K562 (cell line): ENCODE measurements at regions not wholly inside any gene's neighbourhood (a gene's known extent, or its start where the extent isn't known, plus 50 kb on each side); places are given as distances from the start of the nearest gene placed in this dataset.

Source experiments
- BHLHE40 ChIP-seq: IDR thresholded peaks from 2 replicates; pipeline ENCODE4 v1.6.1; 2011; ENCODE audit warnings: low read length, improper control_type of control experiment
- CBFA2T3 ChIP-seq: fragments of 450-650 bp; IDR thresholded peaks from 2 replicates; pipeline ENCODE4 v1.6.1; 2017
- CEBPG ChIP-seq, 3 experiments: fragments of 200-800 bp in 1 of 3; sonication (Bioruptor generic) in 1 of 3; sonication (generic) in 1 of 3; formaldehyde crosslinking in 1 of 3; IDR thresholded peaks in 2 of 3; conservative IDR thresholded peaks in 1 of 3; 2 replicates each; pipeline versions ENCODE4 v1.6.1 to v1.8.0; 2016 to 2022; ENCODE audit warnings: missing compliant biosample characterization in 2 of 3, missing genetic modification characterization in 2 of 3, mild to moderate bottlenecking in 1 of 3, missing genetic modification reagents in 1 of 3
- DMBX1 ChIP-seq: fragments of 250-450 bp; sonication (Bioruptor Pico); IDR thresholded peaks from 2 replicates; pipeline ENCODE4 v1.8.0; 2022; ENCODE audit warnings: inconsistent platforms, mild to moderate bottlenecking, moderate library complexity, borderline replicate concordance
- FOXJ3 ChIP-seq: sonication (generic); formaldehyde crosslinking; IDR thresholded peaks from 2 replicates; pipeline ENCODE4 v1.4.0; 2020; ENCODE audit warnings: mild to moderate bottlenecking, missing genetic modification reagents
- FOXM1 ChIP-seq, 2 experiments: fragments of 450-650 bp in 1 of 2; sonication (generic) in 1 of 2; formaldehyde crosslinking in 1 of 2; IDR thresholded peaks; 2 replicates each; pipeline versions ENCODE4 v1.6.1 to v1.9.0; 2017 to 2022; ENCODE audit warnings: low read depth in 2 of 2, mild to moderate bottlenecking in 2 of 2, missing genetic modification reagents in 1 of 2, moderate library complexity in 1 of 2
- HDAC8 ChIP-seq: fragments of 450-650 bp; IDR thresholded peaks from 2 replicates; pipeline ENCODE4 v1.6.1; 2016; ENCODE audit warnings: mild to moderate bottlenecking, missing genetic modification characterization, moderate library complexity, missing compliant biosample characterization
- JUN ChIP-seq, 2 experiments: sonication (generic) in 1 of 2; formaldehyde crosslinking in 1 of 2; IDR thresholded peaks; 2 replicates each; pipeline versions ENCODE4 v1.6.1 to v1.8.0; 2012 to 2022; ENCODE audit warnings: borderline replicate concordance in 2 of 2, mild to moderate bottlenecking in 2 of 2, improper control_type of control experiment in 1 of 2, low read depth in 1 of 2, low read length in 1 of 2, missing genetic modification reagents in 1 of 2
- MTA1 ChIP-seq: fragments of 450-650 bp; IDR thresholded peaks from 2 replicates; pipeline ENCODE4 v1.6.1; 2017; ENCODE audit warnings: borderline replicate concordance
- POLR3A ChIP-seq: IDR thresholded peaks from 2 replicates; pipeline ENCODE4 v1.6.1; 2011; ENCODE audit warnings: borderline replicate concordance, mild to moderate bottlenecking, moderate library complexity; ENCODE audit not compliant: insufficient read length, insufficient read depth; ENCODE audit errors: extremely low read depth
- PURB ChIP-seq: sonication (generic); formaldehyde crosslinking; IDR thresholded peaks from 2 replicates; pipeline ENCODE4 v1.9.0; 2021; ENCODE audit warnings: low read depth, mild to moderate bottlenecking, missing genetic modification reagents
- RAD51 ChIP-seq: fragments of 450-650 bp; IDR thresholded peaks from 2 replicates; pipeline ENCODE4 v1.7.1; 2016; ENCODE audit warnings: low read depth, mild to moderate bottlenecking, borderline replicate concordance
- RCOR1 ChIP-seq, 2 experiments: IDR thresholded peaks; 2 replicates each; pipeline ENCODE4 v1.6.1; 2012; ENCODE audit warnings: low read depth in 2 of 2, low read length in 2 of 2, borderline replicate concordance in 1 of 2, improper control_type of control experiment in 1 of 2
- SNRNP70 ChIP-seq: fragments of 200-400 bp; formaldehyde crosslinking; optimal IDR thresholded peaks from 2 replicates; pipeline ENCODE3; 2017; ENCODE audit warnings: low read depth, low read length
- SP1 ChIP-seq: sonication (generic); formaldehyde crosslinking; IDR thresholded peaks from 2 replicates; pipeline ENCODE4 v1.8.1; 2022; ENCODE audit warnings: mild to moderate bottlenecking, missing genetic modification reagents
- TEAD1 ChIP-seq, 2 experiments: fragments of 450-650 bp in 1 of 2; sonication (generic) in 1 of 2; formaldehyde crosslinking; IDR thresholded peaks; 2 replicates each; pipeline versions ENCODE4 v1.4.0 to v1.8.0; 2020 to 2022; ENCODE audit warnings: mild to moderate bottlenecking in 2 of 2, missing genetic modification reagents in 1 of 2
- ZBTB43 ChIP-seq: sonication (generic); formaldehyde crosslinking; IDR thresholded peaks from 2 replicates; pipeline ENCODE4 v1.8.0; 2023; ENCODE audit warnings: mild to moderate bottlenecking, missing genetic modification reagents
- ZNF217 ChIP-seq: sonication (generic); formaldehyde crosslinking; IDR thresholded peaks from 2 replicates; pipeline ENCODE4 v1.8.0; 2022; ENCODE audit warnings: mild to moderate bottlenecking, missing genetic modification reagents
- ZNF24 ChIP-seq: fragments of 450-650 bp; IDR thresholded peaks from 2 replicates; pipeline ENCODE4 v1.6.1; 2016
- ZNF445 ChIP-seq: fragments of 250-450 bp; sonication (Bioruptor Pico); IDR thresholded peaks from 2 replicates; pipeline ENCODE4 v1.4.0; 2020; ENCODE audit warnings: low read depth, mild to moderate bottlenecking, moderate library complexity
- ZNF586 ChIP-seq: fragments of 450-650 bp; formaldehyde crosslinking; conservative IDR thresholded peaks from 2 replicates; pipeline ENCODE4 v1.4.0; 2020; ENCODE audit warnings: mild to moderate bottlenecking, moderate library complexity
- TF ChIP-seq, protein P1 (sequence below): fragments of 250-450 bp; sonication (Bioruptor Pico); IDR thresholded peaks from 2 replicates; pipeline ENCODE4 v1.4.0; 2020; ENCODE audit warnings: mild to moderate bottlenecking, moderate library complexity
- TF ChIP-seq, protein P2 (sequence below), 2 experiments: fragments of 200-800 bp in 1 of 2; sonication (Bioruptor generic) in 1 of 2; sonication (generic) in 1 of 2; formaldehyde crosslinking in 1 of 2; IDR thresholded peaks in 1 of 2; conservative IDR thresholded peaks in 1 of 2; 2 replicates each; pipeline versions ENCODE4 v1.5.0 to v1.6.1; 2016 to 2020; ENCODE audit warnings: missing compliant biosample characterization in 1 of 2, missing genetic modification characterization in 1 of 2, missing genetic modification reagents in 1 of 2

DNA sequence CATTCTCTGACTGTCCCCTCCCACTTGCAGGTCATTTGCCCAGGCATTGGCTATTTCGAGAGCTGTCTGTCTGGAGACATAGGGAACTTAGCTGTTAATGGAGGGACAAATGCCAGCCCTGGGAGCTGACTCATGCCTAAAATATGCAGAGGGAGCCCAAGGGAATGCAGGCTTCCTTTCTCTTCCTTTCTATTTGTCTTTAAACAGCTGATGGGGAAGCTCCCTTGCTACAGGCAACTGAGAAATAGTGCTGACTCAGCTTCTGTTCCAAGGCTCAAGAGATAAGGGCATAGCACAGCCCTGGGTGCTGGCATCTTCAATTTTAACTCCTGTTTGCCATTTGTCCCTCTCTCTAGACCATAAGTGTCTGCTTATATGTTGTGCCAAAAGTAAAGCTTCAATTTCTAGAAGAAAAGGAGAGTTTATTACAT lies 82.7 kb upstream of the C1GALT1 start (continued):
- TF ChIP-seq SP1 (CRISPR knock-in tag) (no peak), HDAC8 (tag) (no peak), MTA1 (peak; percentile 64; the same call in 1 of the 2 replicates), CEBPG (CRISPR knock-in tag; IDR thresholded peaks at IDR 0.05) (no peak), CEBPG (tag; conservative IDR thresholded peaks at IDR 0.05 in 1 of 2, IDR thresholded peaks at IDR 0.05 in 1 of 2) (no peak), BHLHE40 (no peak), FOXM1 (IDR thresholded peaks at IDR 0.05; ENCODE audit: low read depth) (0 out of 2 replicates have a peak, but pooled peaks have one; percentile 61), FOXM1 (CRISPR knock-in tag; IDR thresholded peaks at IDR 0.05; ENCODE audit: low read depth) (no peak), JUN (IDR thresholded peaks at IDR 0.05; ENCODE audit: borderline replicate concordance, low read depth, low read length) (peak; percentile 91), JUN (CRISPR knock-in tag; IDR thresholded peaks at IDR 0.05; ENCODE audit: borderline replicate concordance) (no peak), RCOR1 (IDR thresholded peaks at IDR 0.05; ENCODE audit: borderline replicate concordance in 1 of 2, low read depth in 2 of 2, low read length in 2 of 2) (peak in 1 of 2 experiments; percentile 69; a peak in 1 of 4 replicates), ZNF586 (no peak), ZNF445 (CRISPR knock-in tag) (no peak), TEAD1 (CRISPR knock-in tag; IDR thresholded peaks at IDR 0.05) (peak; percentile 99), ZNF217 (CRISPR knock-in tag) (no peak), PURB (CRISPR knock-in tag) (no peak), DMBX1 (peak; percentile 52; the same call in 1 of the 2 replicates), SNRNP70 (no peak), FOXJ3 (CRISPR knock-in tag) (no peak), POLR3A (no peak), ZNF24 (no peak), CBFA2T3 (peak; percentile 91), RAD51 (no peak), ZBTB43 (CRISPR knock-in tag) (no peak)
- TF ChIP-seq, protein P1, sequence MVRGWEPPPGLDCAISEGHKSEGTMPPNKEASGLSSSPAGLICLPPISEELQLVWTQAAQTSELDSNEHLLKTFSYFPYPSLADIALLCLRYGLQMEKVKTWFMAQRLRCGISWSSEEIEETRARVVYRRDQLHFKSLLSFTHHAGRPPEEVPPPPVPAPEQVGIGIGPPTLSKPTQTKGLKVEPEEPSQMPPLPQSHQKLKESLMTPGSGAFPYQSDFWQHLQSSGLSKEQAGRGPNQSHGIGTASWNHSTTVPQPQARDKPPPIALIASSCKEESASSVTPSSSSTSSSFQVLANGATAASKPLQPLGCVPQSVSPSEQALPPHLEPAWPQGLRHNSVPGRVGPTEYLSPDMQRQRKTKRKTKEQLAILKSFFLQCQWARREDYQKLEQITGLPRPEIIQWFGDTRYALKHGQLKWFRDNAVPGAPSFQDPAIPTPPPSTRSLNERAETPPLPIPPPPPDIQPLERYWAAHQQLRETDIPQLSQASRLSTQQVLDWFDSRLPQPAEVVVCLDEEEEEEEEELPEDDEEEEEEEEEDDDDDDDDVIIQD (CRISPR knock-in tag), result no peak
- TF ChIP-seq, protein P2, sequence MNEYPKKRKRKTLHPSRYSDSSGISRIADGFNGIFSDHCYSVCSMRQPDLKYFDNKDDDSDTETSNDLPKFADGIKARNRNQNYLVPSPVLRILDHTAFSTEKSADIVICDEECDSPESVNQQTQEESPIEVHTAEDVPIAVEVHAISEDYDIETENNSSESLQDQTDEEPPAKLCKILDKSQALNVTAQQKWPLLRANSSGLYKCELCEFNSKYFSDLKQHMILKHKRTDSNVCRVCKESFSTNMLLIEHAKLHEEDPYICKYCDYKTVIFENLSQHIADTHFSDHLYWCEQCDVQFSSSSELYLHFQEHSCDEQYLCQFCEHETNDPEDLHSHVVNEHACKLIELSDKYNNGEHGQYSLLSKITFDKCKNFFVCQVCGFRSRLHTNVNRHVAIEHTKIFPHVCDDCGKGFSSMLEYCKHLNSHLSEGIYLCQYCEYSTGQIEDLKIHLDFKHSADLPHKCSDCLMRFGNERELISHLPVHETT (CRISPR knock-in tag; conservative IDR thresholded peaks at IDR 0.05 in 1 of 2, IDR thresholded peaks at IDR 0.05 in 1 of 2), result no peak
